ENCODE measurements at regions not wholly inside any gene's neighbourhood (a gene's known extent, or its start where the extent isn't known, plus 50 kb on each side); places are given as distances from the start of the nearest gene placed in this dataset.

GRCh38 chr20:24871480-24872213 lies 77.4 kb upstream of the CST7 start (continued):
- TF ChIP-seq SFPQ (IDR thresholded peaks at IDR 0.05; ENCODE audit: low read depth, low read length) (no peak), ZEB2 (IDR thresholded peaks at IDR 0.05) (no peak), EZH2 (IDR thresholded peaks at IDR 0.05; ENCODE audit: borderline replicate concordance, low read depth, low read length) (no peak)

DNA sequence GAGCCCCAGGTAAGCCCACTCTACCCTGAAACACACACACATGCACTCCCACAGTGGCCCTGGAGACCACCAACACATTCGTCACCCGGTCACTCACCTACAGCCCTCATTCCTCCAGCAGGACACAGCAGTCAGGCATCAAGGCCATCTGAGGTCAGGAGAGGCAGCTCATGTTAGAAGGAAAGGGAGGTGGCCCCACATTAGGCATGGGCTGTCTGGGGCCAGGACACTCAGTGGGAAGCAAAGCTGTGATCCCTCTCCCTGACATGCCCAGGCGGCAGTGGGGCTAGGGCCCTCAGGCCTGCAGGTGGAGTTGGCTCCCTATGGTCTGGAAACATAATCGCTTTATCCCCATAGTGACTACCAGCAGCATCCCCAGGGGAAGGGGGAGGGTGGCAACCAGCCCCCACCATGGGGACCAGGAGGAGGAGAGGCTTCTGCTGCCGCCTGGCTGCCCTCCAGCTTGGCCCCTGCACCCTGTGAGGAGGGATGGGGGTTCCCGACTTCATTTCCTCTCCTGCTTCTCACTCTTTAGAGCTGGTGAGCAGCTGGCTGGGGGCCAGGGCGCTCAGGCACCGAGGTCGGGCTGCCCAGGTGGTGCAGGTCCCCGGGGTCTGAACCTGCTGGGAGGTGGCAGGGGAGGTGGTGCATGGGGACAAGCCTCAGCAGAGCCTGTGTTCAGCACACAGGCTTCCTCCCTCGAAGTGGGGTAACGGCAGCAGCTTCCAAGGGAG lies 76.6 kb upstream of the CST7 start:
- Histone ChIP-seq H3K4me3 (no peak overlapping the region), H3K9ac (ENCODE audit: insufficient read depth in 1 of 2, low read depth in 2 of 2, low read length in 2 of 2) (no peak overlapping the region), H4K20me1 (replicated peaks; ENCODE audit: control insufficient read depth, insufficient read depth, low read length) (no peaks in the 10 kb centered on the region), H3K79me2 (ENCODE audit: control insufficient read depth, insufficient read depth, low read length) (no peaks in the 10 kb centered on the region), H3K4me2 (ENCODE audit: insufficient read depth, low read length) (no peak overlapping the region), H3K27ac (ENCODE audit: extremely low read depth, low read depth, low read length) (no peak overlapping the region), H3K36me3 (ENCODE audit: control insufficient read depth, insufficient read depth, low read length) (no peaks in the 10 kb centered on the region), H3K9me3 (replicated peaks; ENCODE audit: control insufficient read depth, insufficient read depth, low read depth, low read length) (no peaks in the 10 kb centered on the region), H2AFZ (ENCODE audit: low read depth, low read length) (no peak overlapping the region), H3K9me1 (ENCODE audit: control insufficient read depth, insufficient read depth, low read length) (no peaks in the 10 kb centered on the region), H3K27me3 (ENCODE audit: control insufficient read depth in 2 of 2, insufficient read depth in 2 of 2, low read length in 2 of 2) (no peaks in the 10 kb centered on the region; a peak in 1 of 5 replicates), H3K4me1 (replicated peaks in 1 of 2; ENCODE audit: control insufficient read depth in 2 of 2, insufficient read depth in 2 of 2, low read length in 2 of 2) (no peaks in the 10 kb centered on the region)
- no peak for TF ChIP-seq NFXL1 (CRISPR knock-in tag; IDR thresholded peaks at IDR 0.05)
- TF ChIP-seq, protein P1, sequence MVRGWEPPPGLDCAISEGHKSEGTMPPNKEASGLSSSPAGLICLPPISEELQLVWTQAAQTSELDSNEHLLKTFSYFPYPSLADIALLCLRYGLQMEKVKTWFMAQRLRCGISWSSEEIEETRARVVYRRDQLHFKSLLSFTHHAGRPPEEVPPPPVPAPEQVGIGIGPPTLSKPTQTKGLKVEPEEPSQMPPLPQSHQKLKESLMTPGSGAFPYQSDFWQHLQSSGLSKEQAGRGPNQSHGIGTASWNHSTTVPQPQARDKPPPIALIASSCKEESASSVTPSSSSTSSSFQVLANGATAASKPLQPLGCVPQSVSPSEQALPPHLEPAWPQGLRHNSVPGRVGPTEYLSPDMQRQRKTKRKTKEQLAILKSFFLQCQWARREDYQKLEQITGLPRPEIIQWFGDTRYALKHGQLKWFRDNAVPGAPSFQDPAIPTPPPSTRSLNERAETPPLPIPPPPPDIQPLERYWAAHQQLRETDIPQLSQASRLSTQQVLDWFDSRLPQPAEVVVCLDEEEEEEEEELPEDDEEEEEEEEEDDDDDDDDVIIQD (CRISPR knock-in tag; IDR thresholded peaks at IDR 0.05), result no peak
- BruUV-seq (replicated peaks), result no TSS peak
- ATAC-seq (no peak), FAIRE-seq (no peak), DNase-seq (ENCODE audit: extremely low read depth in 1 of 4, low spot score in 3 of 4) (no peak)
- in situ Hi-C loops (cut with MboI), result no loop called here
- CTCF ChIA-PET (ENCODE audit: low intra/inter-chr PET ratio), result no interaction called here
- POLR2A ChIA-PET, result interaction anchor here (0.6 kb wide), 1 partner anchor 27 kb away, joined by 3 read pairs; no protein-coding TSS in a partner anchor
- intact Hi-C loops (cut with micrococcal nuclease), result no loop called here
- WGBS (ENCODE audit: insufficient coverage, low coverage, missing lambda C conversion rate), result 0% methylated on average over 8 of the region's 12 CpGs
